Osteoblast (primary cell): ENCODE measurements at regions not wholly inside any gene's neighbourhood (a gene's known extent, or its start where the extent isn't known, plus 50 kb on each side); places are given as distances from the start of the nearest gene placed in this dataset.

ENCODE experiments used
- DNase-seq: peaks from one replicate; pipeline ENCODE4 v3.0.0; 2011; ENCODE audit warnings: low spot score, mixed read lengths; ENCODE audit not compliant: insufficient read length; ENCODE audit errors: missing footprints
- H2AFZ ChIP-seq: 2 replicates; pipeline ENCODE4 v1.6.0; 2011; ENCODE audit warnings: mild to moderate bottlenecking, low read length
- H3K27ac ChIP-seq: 2 replicates; pipeline ENCODE4 v1.5.1; 2011; ENCODE audit warnings: mild to moderate bottlenecking, low read depth, low read length, moderate library complexity
- H3K27me3 ChIP-seq: 2 replicates; pipeline ENCODE4 v1.6.0; 2012; ENCODE audit warnings: mild to moderate bottlenecking, control low read depth, inconsistent platforms, low read length, moderate library complexity; ENCODE audit not compliant: insufficient read depth
- H3K36me3 ChIP-seq: 2 replicates; pipeline ENCODE4 v1.5.1; 2011; ENCODE audit warnings: mild to moderate bottlenecking, low read length, control low read depth, moderate library complexity; ENCODE audit not compliant: insufficient read depth
- H3K4me1 ChIP-seq: 2 replicates; pipeline ENCODE4 v1.5.1; 2011; ENCODE audit warnings: mild to moderate bottlenecking, low read length, control low read depth, moderate library complexity; ENCODE audit not compliant: insufficient read depth
- H3K4me2 ChIP-seq: 2 replicates; pipeline ENCODE4 v1.6.0; 2011; ENCODE audit warnings: mild to moderate bottlenecking, low read length; ENCODE audit not compliant: insufficient read depth
- H3K4me3 ChIP-seq: fragments of 200-600 bp; sonication (generic); 3 replicates; pipeline ENCODE4 v1.5.1; 2012; ENCODE audit warnings: mild to moderate bottlenecking, low read length, inconsistent platforms; ENCODE audit not compliant: insufficient read depth
- H3K79me2 ChIP-seq: 2 replicates; pipeline ENCODE4 v1.6.0; 2012; ENCODE audit warnings: mild to moderate bottlenecking, low read length, control low read depth, inconsistent platforms; ENCODE audit not compliant: insufficient read depth
- H3K9me3 ChIP-seq: 2 replicates; pipeline ENCODE4 v1.5.1; 2011; ENCODE audit warnings: low read depth, low read length, control low read depth
- H4K20me1 ChIP-seq: 2 replicates; pipeline ENCODE4 v1.6.0; 2012; ENCODE audit warnings: mild to moderate bottlenecking, low read length, control low read depth; ENCODE audit not compliant: insufficient read depth
- CTCF ChIP-seq: IDR thresholded peaks from 2 replicates; pipeline ENCODE4 v1.5.1; 2011; ENCODE audit warnings: mild to moderate bottlenecking, low read depth, low read length, moderate library complexity; ENCODE audit errors: extremely low read depth

- DNase-seq: no peak
- H3K36me3 ChIP-seq: no peaks in the 10 kb centered on the region
- no peaks in the 10 kb centered on the region for H3K79me2 ChIP-seq
- no peak overlapping the region for H3K4me2 ChIP-seq
- H3K9me3 ChIP-seq: no peaks in the 10 kb centered on the region
- no peak overlapping the region for H3K4me3 ChIP-seq
- H3K4me1 ChIP-seq: no peaks in the 10 kb centered on the region
- no peaks in the 10 kb centered on the region for H4K20me1 ChIP-seq
- H3K27ac ChIP-seq: no peak overlapping the region
- peaks cover 32% of the 10 kb centered on the region for H3K27me3 ChIP-seq
- no peak overlapping the region for H2AFZ ChIP-seq
- TF ChIP-seq CTCF: no peak
Observed at GRCh38 chr2:173822889-173823542, 142.2 kb downstream of the SP3 start.

GRCh38 chr2:173823543-173823939 is 141.6 kb downstream of the SP3 start:
- Histone ChIP-seq H3K27me3 (peaks cover 31% of the 10 kb centered on the region), H4K20me1 (no peaks in the 10 kb centered on the region), H3K27ac (no peak overlapping the region), H3K36me3 (no peaks in the 10 kb centered on the region), H3K9me3 (no peaks in the 10 kb centered on the region), H3K4me3 (no peak overlapping the region), H2AFZ (no peak overlapping the region), H3K4me2 (no peak overlapping the region), H3K4me1 (no peaks in the 10 kb centered on the region), H3K79me2 (no peaks in the 10 kb centered on the region)
- DNase-seq: no peak
- no peak for TF ChIP-seq CTCF

GRCh38 chr2:173828189-173829142 is 136.7 kb downstream of the SP3 start:
- peak; percentile 22 for DNase-seq

More at GRCh38 chr2:173828189-173829142, 136.7 kb downstream of the SP3 start:
- Histone ChIP-seq H3K27me3 (peaks cover 10% of the 10 kb centered on the region), H3K79me2 (no peaks in the 10 kb centered on the region), H2AFZ (no peak overlapping the region), H3K4me3 (no peak overlapping the region), H4K20me1 (no peaks in the 10 kb centered on the region), H3K27ac (no peak overlapping the region), H3K9me3 (no peaks in the 10 kb centered on the region), H3K4me2 (no peak overlapping the region), H3K4me1 (peaks cover 26% of the 10 kb centered on the region), H3K36me3 (no peaks in the 10 kb centered on the region)
- no peak for TF ChIP-seq CTCF
